ENCODE measurements at regions not wholly inside any gene's neighbourhood (a gene's known extent, or its start where the extent isn't known, plus 50 kb on each side); places are given as distances from the start of the nearest gene placed in this dataset.
A peak's percentile ranks its signal among the peaks of the same experiment; 100 is the strongest.
"Not testable (repeated sequence)": the region's sequence is repeated elsewhere in the genome, so short reads cannot be mapped to it uniquely, and the experiment has no call there.

DNA sequence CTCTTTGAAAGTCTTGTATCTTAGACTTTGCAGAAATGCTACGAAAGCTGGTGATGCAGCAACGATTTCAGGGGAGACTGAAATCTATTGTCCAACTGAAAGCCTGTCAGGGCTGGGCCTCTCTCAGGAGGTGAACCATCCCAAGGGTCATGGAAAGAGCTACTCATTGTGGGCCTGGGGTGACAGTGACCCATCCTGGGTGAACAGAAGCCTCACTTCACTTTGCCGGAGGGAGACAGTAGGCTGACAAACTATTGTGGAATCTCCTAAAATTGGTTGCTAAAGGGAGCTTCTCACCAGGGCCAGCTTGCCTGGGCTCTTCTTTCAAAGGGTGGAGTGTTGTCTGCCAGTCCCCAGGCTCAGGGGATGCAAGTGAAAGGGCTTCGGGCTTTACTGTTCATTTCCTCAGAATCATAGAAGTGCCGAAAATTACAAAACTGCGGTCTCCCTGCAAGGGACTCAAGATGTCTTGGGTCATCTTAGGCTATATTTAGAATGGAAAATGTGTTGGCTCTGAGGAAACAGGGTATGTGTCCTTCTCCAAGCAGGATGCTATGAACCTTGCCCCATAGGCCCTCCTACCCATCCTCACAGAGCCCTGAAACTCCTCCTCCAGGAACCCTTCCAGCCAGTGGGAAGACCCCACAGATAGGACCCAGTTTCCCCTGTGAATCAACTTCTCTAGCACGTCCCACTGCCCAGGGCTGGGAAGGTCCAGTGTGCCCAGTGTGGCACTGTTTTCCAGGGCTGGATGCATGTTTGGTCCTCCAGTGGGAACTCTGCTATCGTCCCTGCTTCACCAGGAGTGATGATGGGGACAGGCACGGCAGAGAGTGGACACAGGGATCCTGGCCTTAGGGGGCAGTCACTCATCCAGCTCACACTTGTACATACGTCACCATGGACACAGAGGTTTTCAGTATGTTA is 173.4 kb upstream of the PLGLB2 start:
- not testable (repeated sequence) for DNase-seq

- DNase-seq: not testable (repeated sequence)
Measured at GRCh38 chr2:87575138-87575537, 172.7 kb upstream of the PLGLB2 start.

DNA sequence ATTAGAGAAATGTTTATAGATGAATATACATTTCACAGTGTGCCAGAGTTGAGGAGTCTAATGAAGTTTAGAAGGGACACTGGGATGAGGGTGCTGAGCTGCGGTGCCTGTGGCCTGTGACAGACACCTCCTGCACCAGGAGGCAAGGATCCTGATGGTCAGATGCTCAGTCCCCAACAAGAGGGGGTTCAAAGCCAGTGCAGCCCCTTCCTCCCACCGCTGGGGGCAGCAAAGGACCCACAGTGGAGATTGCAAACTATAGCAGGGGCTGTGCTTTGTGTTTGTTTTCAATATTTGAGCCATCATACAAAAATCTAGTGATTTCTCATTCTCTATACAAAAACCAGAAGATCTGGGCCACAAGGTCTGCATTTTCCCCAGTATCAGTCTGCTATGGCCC is 170.5 kb upstream of the PLGLB2 start:
- not testable (repeated sequence) for DNase-seq

GRCh38 chr2:87582152-87582551 is 165.7 kb upstream of the PLGLB2 start:
- not testable (repeated sequence) for DNase-seq

- not testable (repeated sequence) for DNase-seq
Measured at GRCh38 chr2:87582579-87582978, 165.3 kb upstream of the PLGLB2 start.

DNA sequence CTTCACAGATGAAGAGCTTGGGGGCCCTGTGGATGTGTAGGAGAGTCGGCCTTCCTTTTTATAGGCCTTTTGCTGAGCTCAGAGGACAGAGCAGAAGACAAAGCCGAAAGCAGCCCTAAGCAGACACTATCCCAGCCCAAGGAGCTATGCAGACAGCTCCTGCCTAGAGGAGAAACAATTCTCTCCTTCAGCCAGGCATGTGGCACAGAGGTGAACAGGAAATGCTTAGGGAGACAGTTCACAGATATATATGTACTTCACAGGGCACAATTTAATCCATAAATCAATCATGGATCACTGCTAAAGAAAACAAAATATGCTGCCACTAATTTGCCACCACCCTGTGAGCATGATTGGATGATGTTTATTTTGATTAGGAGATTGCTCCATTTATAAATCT is 164.5 kb upstream of the PLGLB2 start:
- not testable (repeated sequence) for DNase-seq

DNA sequence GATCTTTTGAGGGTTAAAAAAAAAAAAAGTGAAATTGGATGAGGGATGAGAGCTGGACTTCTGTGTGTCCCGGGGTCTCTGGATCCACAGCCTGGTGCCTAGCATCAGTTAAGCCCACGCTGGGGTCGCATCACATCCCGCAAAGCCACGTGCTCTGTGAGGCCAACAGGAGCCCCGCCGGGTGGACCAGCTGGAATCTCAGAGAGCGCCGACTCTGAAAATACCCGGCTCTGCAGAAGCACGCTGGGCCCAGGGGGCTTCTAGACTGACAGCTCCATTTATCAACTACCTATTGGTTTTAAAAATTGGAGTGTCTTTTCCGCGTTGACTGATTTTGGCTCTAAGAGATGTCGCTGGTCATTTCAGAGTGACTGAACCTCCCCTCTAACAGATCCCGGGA is 164.1 kb upstream of the PLGLB2 start:
- DNase-seq: not testable (repeated sequence)

GRCh38 chr2:87584268-87584906 is 163.5 kb upstream of the PLGLB2 start:
- DNase-seq: not testable (repeated sequence)

- DNase-seq: not testable (repeated sequence)
Measured at GRCh38 chr2:87587934-87588333, 160.0 kb upstream of the PLGLB2 start.

DNA sequence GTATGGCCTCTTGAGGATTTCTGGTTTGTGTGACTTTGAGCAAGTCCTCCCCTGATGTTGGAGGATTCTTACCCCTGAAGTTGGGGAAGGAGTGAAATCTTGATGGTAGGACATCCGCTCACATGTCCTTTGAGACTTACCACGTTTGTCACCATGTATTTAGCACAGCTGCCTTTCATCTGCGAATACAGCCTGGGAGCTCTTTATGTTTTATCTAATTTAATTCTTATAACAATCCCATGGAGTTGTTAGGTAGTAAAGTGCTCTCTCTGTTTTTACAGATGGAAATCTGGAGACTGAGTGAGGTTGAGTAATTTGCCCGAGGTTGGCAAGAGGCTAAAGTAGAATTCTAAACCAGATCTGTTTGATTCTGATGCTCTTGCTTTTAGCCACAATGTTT is 154.9 kb upstream of the PLGLB2 start:
- not testable (repeated sequence) for DNase-seq

- DNase-seq: not testable (repeated sequence)
Measured at GRCh38 chr2:87593784-87594610, 153.9 kb upstream of the PLGLB2 start.

GRCh38 chr2:87594611-87594992 is 153.3 kb upstream of the PLGLB2 start:
- DNase-seq: not testable (repeated sequence)

More at GRCh38 chr2:87593784-87594610, 153.9 kb upstream of the PLGLB2 start:
- TF ChIP-seq POLR2A (IDR thresholded peaks at IDR 0.05; ENCODE audit: low read length): peak; percentile 39

DNA sequence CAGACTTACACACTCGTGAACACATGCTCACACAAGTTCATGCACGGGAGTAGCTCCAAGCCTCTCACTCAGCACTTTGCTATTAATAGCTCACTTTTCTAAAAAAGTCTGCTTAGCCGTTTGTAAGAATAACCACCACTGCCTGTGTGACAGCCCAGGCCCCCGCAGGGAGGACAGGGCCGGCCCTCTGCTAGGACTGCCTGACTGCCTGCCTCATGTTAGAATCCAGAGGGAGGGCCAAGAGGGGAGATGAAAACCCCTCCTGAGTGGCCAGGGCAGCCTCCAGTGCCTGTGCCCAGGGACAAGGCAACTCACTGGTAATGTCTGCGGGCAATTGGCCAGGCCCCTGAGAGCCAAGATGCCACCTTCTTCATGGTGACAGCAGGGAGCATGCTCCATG is 152.9 kb upstream of the PLGLB2 start:
- DNase-seq: not testable (repeated sequence)

GRCh38 chr2:87600961-87601360 is 146.9 kb upstream of the PLGLB2 start:
- DNase-seq: not testable (repeated sequence)

DNA sequence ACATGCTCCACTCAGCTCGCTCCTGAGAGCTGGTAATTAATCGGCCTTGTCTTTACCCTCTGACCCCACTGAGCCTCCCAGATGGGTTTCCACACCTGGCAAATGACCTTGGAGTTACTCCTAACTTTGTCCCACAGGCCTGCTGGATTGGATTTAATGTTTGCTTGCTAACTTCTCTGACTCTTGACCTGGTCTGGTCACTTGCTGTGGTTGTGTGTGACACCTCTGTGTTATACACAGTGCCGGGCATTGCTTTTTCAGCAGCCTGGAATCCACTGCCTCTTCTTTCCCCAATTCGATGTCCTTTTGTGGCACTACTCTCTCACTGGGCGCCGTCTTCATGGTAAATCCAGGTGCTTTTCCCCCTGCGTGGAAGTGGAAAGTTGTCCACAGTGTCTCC is 145.8 kb upstream of the PLGLB2 start:
- DNase-seq: not testable (repeated sequence)

DNA sequence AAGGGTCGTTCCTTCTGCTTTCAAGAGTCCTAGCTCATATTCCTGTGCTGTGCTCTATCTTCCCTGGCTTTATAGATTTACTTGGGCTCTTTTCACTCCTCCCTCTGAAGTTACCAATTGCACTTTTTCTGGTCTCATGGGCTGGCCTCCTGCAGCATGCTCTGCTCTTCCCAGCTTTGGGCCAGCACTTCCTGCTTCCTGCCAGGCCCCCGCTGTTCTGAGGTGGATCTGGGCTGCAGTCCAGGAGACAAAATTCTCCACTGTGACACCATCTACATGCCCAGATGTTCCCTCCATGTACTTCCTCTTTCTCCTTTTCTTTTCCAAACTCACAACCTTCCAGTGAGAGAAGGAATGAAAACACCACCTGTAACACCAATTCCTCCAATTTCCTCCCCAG is 145.2 kb upstream of the PLGLB2 start:
- DNase-seq: not testable (repeated sequence)
